HG02885 (cell line): ENCODE measurements at regions not wholly inside any gene's neighbourhood (a gene's known extent, or its start where the extent isn't known, plus 50 kb on each side); places are given as distances from the start of the nearest gene placed in this dataset.
"Not testable (repeated sequence)": the region's sequence is repeated elsewhere in the genome, so short reads cannot be mapped to it uniquely, and the experiment has no call there.

Experiments used
- ATAC-seq: cut with Tn5 transposase; IDR thresholded peaks from one replicate; pipeline ENCODE4 v1.9.1; 2021; ENCODE audit warnings: mild to moderate bottlenecking; ENCODE audit not compliant: unreplicated experiment, poor library complexity

DNA sequence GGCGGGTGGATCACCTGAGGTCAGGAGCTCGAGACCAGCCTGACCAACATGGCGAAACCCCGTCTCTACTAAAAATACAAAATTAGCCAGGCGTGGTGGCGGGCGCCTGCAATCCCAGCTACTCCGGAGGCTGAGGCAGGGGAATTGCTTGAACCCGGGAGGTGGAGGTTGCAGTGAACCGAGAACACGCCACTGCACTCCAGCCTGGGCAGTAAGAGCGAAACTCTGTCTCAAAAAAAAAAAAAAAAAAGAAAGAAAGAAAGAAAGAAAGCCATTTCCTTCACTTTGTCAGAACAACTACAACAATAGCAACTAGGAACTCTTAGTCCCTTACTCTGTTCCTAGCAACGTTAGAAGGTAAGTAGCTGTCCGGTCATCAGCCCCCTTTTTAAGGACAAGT lies 222.9 kb upstream of the JARID2 start:
- ATAC-seq: not testable (repeated sequence)

DNA sequence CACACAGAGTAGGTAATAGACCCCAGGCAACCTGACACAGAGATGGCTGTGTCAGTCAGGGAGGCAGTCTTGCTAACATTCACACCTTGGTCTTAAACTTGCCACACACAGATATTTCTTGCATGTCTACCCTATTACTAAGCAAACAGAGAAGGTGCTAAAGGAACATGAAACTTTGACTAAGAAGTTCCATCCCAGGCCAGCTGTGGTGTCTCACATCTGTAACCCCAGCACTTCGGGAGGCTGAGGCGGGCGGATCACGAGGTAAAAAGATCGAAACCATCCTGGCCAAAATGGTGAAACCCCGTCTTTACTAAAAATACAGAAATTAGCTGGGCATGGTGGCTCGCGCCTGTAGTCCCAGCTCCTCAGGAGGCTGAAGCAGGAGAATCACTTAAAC lies 222.4 kb upstream of the JARID2 start:
- ATAC-seq: peak; percentile 93

DNA sequence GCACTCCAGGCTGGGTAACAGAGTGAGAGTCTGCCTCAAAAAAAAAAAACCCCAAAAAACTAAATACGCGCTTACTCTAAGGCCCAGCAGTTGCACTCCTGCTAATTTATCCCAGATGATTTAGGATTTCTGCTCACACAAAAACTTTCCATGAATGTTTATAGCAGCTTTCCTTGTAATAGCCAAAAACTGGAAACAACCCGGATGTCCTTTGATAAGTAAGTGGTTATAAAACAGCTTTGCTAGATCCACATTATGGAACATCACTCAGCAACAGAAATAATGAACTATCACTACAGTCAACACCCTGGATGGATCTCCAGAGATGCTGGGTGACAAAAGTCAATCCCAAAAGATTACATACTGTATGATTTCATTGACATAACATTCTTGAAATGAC lies 220.4 kb upstream of the JARID2 start:
- ATAC-seq: no peak

DNA sequence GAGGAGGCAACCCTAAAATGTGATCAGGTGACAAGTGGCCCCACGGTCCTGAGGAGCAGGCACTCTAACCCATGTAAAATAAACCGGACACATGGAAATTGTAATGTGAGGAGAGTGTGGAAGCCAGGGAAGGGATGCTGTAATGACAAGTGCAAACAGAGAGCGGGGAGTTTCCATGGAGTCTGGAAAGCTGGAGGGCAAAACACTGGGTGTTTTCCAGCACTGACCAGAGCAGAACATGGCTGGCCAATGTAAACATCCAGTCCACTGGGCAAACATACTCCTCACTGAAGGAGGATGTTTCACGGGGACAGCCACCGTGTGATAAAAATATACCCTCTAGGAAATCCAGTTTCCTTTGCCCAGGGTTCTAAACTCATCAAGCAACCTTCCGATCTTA lies 219.0 kb upstream of the JARID2 start:
- ATAC-seq: no peak

DNA sequence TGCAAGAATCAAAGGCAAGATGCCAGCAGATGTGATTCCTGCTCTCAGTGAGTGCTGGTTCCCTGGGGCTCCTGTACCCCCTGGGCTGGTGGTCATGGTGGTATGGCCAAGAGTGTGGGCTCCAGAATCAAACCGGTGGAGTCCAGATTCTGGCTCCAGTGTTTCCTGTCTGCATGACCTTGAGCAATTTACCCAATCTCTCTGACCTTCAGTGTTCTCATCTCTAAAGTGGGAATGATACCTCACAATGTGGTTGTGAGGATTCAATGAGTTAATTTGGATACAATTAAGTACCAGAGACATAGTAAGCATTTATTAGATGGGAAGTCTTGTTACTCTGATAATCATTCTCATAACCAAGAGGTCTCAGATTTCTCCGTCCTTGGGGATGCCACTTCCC lies 218.4 kb upstream of the JARID2 start:
- no peak for ATAC-seq

DNA sequence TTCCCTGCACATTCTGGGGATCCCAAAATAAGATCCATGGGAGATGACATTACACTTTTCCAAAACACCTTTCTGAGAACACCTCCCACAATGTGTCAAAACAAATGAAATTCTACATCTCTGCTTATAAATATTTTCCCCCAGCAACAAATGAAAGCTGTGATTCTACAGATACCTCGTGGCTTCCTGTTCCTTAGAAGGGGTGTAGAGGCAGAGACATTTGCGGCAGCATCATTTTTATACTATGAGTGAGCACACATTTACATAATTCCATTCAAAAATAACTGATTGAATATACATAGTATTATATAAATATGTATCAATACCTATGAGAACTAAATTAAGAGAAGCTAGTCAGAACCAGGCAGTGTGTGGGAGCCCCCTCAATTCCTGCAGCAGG lies 213.9 kb upstream of the JARID2 start:
- ATAC-seq: no peak

DNA sequence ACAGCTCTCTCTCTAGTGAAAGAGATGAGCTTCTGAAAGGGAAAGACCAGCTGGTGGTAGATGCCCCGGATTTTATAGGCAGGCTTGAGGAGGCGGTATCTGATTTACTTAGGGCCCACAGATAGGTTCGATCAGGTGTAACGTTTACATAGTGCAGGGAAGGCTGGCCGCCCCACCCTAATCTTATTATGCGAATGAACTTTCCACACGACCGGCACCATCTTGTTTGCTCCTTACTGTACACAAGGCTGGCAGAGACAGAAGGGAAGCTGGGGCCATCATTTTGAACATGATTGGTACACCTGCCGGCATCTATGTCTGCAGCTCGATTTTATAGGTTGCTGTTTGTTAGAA lies 212.0 kb upstream of the JARID2 start:
- ATAC-seq: no peak

DNA sequence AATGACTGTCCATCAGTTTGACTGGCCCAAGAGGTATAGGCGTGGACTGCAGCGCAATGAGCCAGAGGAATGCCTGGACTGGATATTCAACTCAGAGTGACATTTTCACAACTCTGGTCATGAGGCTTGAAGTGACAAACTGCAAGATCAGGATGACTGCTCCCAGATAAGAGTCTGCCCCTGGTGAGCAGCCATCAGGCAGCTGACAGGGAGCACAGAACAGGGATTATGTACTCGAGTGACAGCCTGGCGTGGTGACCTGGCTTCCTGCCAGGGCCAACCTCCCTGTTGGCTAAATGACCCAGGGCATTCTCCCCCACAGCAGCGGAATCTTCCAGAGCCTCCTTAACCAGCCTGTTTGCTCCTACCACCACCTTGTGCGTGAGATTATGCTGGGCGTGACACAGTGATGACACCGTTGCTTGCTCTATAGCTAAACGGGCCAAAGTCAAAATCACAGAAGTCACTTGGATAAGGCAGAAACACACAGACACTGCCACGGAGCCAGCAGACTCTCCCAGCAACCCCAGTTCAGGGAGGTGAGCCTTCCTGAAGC lies 209.1 kb upstream of the JARID2 start:
- no peak for ATAC-seq

DNA sequence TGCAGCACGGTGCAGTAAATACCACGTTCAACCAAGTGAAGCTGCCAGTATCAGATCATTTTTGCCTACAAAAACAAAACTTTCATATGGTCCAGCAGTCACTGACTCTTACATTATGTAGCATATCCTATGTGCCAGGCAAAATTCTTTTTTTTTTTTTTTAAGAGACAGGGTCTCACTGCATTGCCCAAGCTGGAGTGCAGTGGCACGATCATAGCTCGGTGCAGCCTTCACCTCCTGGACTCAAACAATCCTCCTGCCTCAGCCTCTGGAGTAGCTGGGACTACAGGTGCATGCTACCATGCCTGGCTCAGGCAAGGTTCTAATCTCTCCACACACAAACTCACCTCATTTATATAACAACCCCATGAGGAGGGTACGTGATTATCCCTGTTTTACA lies 208.6 kb upstream of the JARID2 start:
- no peak for ATAC-seq

DNA sequence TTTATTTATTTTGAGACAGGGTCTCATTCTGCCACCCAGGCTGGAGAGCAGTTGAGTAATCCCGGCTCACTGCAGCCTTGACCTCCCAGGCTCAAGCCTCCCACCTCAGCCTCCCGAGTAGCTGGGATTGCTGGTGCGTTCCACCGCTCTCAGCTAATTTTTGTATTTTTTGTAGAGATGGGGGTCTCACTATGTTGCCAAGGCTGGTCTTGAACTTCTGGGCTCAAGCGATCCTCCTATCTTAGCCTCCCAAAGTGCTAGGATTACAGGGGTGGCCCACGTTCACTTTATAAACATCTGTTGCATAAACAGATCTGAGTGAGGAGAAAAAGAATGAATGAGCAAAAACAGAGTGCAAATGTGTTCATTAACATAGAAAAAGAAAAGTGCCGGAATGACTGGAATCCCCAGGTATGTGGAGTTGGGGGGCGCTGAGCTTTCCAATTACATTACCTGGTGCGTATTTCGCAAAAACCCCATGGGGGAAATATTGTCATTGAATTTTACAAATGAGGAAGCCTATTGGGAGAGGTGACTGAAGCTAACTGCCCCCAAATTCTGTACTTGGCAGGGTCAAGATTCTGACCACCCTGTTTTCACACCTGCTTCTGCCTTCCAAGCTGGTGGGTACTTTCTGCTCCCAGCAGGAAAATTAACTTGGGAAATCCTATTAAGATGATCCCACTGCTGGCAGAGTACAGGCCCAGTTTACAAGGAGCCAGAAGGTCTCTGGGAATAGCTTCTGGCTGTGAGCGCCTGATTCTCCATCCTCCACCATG lies 207.7 kb upstream of the JARID2 start:
- ATAC-seq: no peak

DNA sequence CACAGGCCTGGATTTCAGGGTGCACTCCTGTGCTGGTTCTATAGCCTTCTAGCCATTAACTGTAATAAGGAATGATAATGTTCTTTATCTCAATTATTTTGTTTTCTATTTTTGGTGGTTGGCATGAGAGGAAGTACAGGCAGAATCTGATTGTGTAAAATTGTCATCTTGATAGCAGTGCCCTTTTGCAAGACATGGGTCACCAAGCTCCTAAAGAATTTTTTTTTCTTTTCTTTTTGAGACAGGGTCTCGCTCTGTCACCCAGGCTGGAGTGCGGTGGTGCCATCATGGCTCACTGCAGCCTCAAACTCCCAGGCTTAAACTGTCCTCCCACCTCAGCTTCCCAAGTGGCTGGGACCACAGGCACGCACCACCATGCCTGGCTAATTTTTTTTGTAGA lies 206.7 kb upstream of the JARID2 start:
- ATAC-seq: no peak

DNA sequence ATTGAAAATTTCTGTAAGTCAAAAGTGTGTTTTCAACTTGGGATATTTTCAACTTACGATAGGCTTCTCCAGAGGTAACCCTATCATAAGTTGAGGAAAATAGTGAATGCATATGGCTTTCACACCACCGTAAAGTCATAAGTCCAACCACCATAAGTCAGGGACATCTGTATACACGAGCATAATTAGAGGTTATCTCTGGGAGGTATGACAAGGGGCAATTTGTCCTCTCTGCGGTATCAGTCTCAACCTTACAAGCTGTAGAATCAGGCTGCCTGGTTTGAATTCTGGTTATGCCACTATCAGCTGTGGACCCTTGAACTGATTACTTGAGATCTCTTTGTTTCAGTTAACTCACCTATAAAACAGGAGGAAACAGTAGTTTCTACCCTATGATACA lies 202.9 kb upstream of the JARID2 start:
- no peak for ATAC-seq

DNA sequence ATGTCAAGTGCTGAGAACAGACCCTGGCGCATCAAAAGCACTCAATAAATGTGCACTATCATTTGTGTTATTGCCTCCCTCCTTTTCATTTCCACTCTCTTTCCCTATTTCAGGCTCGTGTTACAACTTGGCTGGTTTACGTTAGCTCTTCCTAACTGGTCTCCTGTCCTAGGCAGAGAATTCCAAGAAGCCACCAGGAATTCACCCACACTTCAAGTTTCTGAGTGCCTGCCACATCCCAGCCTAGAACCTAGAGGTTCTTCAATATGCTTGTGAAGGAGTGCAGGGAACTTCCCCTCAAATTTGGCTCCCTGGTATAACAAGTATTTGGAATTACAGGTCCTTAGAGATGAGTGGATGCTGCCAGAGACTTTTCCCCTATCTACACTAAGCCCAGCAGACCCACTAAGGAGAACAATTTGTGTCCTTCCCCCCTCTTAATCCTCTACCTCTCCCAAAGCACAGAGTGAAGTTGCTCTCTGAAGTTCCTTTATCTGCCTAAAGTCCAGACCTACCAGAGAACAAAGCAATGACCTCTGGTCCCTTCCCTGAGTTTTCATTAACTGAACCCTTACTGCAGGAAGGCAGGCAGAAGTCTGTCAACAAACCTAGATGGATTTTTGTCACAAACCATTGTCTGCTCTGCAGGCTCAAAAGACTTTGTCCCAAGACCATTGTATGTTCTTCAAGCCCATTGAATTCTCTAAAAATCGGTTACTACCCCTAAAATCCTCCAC lies 201.6 kb upstream of the JARID2 start:
- ATAC-seq: no peak

DNA sequence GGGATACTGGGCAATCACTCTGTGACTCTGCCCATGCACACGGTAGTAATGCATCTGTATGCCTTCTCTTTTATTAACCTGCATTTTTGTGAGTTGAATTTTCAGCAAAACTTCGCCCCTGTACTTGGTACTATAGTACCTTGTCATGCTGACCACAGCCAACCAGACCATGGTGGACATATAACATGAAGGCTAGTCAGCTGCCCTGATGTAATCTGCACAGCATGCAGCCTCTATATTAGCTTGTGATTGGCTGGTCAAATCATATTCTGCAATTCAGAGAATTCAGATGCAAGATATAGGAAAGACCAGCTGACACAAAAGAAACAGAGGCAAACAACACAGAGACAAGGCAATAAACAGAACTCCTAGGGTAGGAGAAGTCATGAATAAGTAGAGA lies 200.9 kb upstream of the JARID2 start:
- no peak for ATAC-seq

DNA sequence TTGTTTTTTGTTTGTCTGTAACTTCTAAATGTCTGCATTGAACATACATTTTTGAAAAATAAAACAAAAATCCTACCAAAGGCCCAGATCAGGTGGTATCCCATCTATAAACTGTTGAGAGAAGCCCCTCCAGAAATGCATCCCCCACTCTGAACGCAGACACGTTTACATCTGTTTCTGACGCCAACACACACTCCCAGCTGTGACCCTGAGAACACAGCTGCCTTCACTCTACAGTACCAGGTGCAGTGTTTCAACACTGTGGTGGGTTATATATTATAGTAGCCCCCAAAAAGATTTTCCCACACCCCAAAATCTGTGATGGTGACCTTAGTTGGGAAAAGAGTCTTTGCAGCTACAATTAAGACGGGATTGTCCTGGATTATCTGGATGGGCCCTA lies 199.1 kb upstream of the JARID2 start:
- no peak for ATAC-seq

DNA sequence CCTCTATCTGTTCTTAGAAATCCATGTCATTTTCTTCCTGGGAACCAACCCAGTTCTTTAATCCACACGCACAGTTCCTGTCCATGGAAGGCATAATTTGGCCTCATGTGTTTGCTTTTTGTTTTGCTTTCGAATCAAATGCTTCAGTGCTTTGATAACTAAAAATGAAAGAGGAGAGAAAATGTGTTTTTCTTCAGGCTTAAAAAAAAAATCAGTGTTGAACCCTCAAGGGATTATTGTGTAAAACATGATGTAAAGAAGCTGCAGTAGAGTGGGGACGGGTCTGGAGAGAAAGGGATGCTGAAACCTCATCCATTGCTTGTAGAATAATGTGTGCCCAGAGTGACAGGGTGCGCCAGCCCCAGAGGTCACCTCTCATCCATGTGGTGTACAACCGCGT lies 197.5 kb upstream of the JARID2 start:
- no peak for ATAC-seq

DNA sequence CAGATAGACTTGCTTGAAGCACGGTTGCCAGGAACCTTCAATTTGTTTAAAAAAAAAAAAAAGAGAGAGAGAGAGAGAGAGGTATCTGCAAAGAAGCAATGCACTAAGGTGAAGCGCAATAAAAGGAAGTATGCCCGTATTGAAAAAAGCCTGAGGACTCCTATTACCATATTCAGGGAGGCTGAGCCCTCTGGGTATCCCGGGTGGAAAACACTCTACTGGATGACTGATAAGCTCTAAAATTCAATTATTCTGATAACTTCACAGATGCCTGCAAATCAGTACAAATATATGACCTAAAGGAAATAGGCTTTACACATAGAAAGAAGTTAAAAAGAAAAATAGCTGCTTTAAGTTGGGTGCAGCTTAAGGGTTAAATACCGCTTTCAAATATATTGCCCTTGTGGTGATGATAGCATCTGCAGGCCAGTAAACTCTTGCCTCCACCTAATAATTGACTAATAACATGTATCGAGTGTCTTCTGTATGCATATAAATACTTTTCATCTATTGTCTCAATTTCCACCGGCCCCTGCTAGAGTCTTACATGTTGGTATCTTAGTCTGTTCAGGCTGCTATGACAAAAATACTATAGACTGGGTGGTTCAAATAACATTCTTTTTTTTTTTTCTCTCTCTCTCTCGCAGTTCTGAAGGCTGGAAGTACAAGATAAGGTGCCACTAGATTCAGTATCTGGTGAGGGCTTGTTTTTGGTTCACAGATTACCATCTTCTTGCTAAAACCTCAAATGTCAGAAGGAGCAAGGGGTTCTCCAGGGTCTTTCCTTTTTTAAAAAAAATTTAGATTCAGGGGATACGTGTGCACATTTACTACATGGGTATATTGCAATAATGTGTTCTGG lies 187.4 kb upstream of the JARID2 start:
- no peak for ATAC-seq

DNA sequence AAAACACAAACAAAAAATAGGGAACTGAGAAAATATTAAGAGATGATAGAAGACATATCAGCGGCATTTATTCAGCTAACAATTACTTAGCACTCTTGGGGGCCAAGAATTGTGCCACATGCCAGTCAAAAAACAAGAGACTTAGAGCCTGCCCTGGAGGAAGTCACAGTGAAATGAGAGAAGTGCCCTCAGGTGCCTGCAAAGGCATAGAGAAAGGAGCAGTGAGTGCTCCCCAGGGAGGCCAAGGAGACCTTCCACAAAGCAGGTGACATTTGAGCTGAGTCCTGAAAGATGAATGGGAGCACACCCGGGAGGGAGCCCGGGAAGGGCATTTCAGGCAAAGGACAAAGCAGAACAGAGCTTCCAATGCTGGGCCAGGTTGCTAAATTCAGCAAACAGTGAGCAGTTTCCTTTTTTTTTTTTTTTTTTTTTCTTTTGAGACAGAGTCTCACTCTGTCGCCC lies 184.7 kb upstream of the JARID2 start:
- ATAC-seq: no peak

DNA sequence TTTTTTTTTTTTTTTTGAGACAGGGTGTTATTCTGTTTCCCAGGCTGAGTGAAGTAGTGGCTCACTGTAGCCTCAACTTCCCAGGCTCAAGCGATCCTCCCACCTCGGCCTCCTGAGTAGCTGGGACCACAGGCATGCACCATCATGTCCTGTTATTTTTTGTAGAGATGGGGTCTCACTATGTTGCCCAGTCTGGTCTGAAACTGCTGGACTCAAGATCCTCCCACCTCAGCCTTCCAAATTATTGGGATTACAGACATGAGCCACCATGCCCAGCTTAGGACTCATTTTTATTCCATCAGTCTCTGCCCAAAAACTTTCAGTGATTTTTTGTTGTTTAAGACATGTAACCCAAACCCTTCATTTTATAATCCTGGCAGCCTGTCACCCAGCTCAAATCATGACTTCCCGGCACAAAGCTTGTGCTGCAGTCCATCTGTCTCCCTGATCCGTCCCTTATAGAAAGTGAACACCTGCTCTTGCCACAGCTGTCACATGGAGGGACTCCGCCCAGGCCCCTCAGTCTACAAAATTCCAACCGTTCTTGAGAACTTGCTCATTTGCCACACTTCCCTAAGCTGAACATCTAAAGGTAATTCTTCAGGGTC lies 183.9 kb upstream of the JARID2 start:
- no peak for ATAC-seq

DNA sequence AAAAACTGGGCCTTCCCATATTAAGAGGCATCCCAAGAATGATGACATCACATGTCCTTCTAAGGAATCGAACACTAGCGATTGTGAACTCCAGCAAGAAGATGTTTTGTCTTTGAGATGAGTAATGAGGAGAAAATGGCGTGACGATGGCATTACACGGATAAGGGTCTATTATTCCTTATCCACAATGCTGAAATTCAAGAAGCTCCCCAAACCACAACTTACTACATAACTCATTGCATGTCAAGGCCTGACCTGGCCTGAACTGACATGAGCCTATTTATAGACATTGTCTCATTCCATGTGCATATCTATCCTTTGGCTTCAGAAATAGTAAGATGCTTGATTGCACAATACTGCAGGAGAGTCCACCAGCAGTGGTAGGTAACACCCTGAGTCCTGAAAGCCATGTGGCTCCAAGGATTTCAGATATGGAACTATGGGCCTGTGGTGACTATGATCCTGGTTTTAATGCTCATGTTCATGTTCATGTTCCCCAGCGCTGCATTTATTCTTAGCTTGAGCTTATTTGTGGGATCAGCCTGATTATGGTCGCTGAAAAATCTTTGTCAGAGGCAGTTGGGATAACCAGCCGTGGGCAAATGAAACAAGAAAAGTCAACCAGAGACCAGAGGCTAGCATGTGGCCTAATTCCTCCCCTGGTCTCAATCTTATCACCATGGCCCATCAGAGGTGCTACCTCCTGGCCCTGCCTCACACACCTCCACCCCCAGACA lies 183.2 kb upstream of the JARID2 start:
- no peak for ATAC-seq
